Liver (tissue), 7 donors: ENCODE measurements at regions not wholly inside any gene's neighbourhood (a gene's known extent, or its start where the extent isn't known, plus 50 kb on each side); places are given as distances from the start of the nearest gene placed in this dataset.

Source experiments
- DNase-seq: peaks from one replicate; pipeline ENCODE4 v3.0.0-alpha.2; 2017; ENCODE audit warnings: low spot score
- H3K27ac ChIP-seq, 2 donors: one replicate each; pipeline ENCODE4 v1.7.0; 2013; ENCODE audit warnings: inconsistent platforms in 2 of 2, low read length in 2 of 2, control low read depth in 1 of 2, low read depth in 1 of 2, mild to moderate bottlenecking in 1 of 2
- H3K27me3 ChIP-seq, 4 donors: one replicate each; pipeline versions ENCODE4 v1.6.1 to v1.7.0; 2013; ENCODE audit warnings: low read length in 3 of 4, inconsistent platforms in 1 of 4, mild to moderate bottlenecking in 1 of 4, moderate library complexity in 1 of 4; ENCODE audit not compliant: control insufficient read depth in 4 of 4, insufficient read depth in 4 of 4
- H3K36me3 ChIP-seq, 4 donors: one replicate each; pipeline versions ENCODE4 v1.6.1 to v1.7.0; 2013; ENCODE audit warnings: low read length in 3 of 4, mild to moderate bottlenecking in 3 of 4, low read depth in 1 of 4, moderate library complexity in 1 of 4; ENCODE audit not compliant: control insufficient read depth in 4 of 4, insufficient read depth in 3 of 4
- H3K4me1 ChIP-seq, 4 donors: one replicate each; pipeline versions ENCODE4 v1.6.1 to v1.7.0; 2013; ENCODE audit warnings: low read length in 3 of 4, mild to moderate bottlenecking in 3 of 4, moderate library complexity in 1 of 4; ENCODE audit not compliant: control insufficient read depth in 4 of 4, insufficient read depth in 4 of 4
- H3K4me3 ChIP-seq, 3 donors: one replicate each; pipeline versions ENCODE4 v1.6.1 to v1.7.0; 2013; ENCODE audit warnings: low read length in 3 of 3, control low read depth in 1 of 3, low read depth in 1 of 3, mild to moderate bottlenecking in 1 of 3
- H3K9ac ChIP-seq, 2 donors: one replicate each; pipeline ENCODE4 v1.7.0; 2013; ENCODE audit warnings: low read length in 2 of 2, mild to moderate bottlenecking in 2 of 2, moderate library complexity in 2 of 2, control low read depth in 1 of 2, low read depth in 1 of 2
- H3K9me3 ChIP-seq, 4 donors: one replicate each; pipeline versions ENCODE4 v1.6.1 to v1.7.0; 2013; ENCODE audit warnings: low read length in 3 of 4; ENCODE audit not compliant: control insufficient read depth in 4 of 4
- EGR1 ChIP-seq, 2 donors: IDR thresholded peaks; 2 replicates each; pipeline ENCODE4 v1.6.1; 2016 to 2018; ENCODE audit warnings: antibody characterized with exemption in 2 of 2, low read depth in 2 of 2
- FOXA1 ChIP-seq: IDR thresholded peaks from 2 replicates; pipeline ENCODE4 v1.6.1; 2016; ENCODE audit warnings: antibody characterized with exemption
- FOXA2 ChIP-seq: IDR thresholded peaks from 2 replicates; pipeline ENCODE4 v1.6.1; 2016; ENCODE audit warnings: antibody characterized with exemption
- HNF4A ChIP-seq, 2 donors: conservative IDR thresholded peaks; 2 replicates each; pipeline ENCODE4 v1.6.1; 2016; ENCODE audit warnings: antibody characterized with exemption in 2 of 2, mild to moderate bottlenecking in 2 of 2
- HNF4G ChIP-seq: IDR thresholded peaks from 2 replicates; pipeline ENCODE4 v1.6.1; 2016; ENCODE audit warnings: antibody characterized with exemption
- MAX ChIP-seq: IDR thresholded peaks from 2 replicates; pipeline ENCODE4 v1.6.1; 2016; ENCODE audit warnings: antibody characterized with exemption
- NR2F2 ChIP-seq: IDR thresholded peaks from 2 replicates; pipeline ENCODE4 v1.6.1; 2016; ENCODE audit warnings: antibody characterized with exemption
- RAD21 ChIP-seq, 2 donors: IDR thresholded peaks; 2 replicates each; pipeline ENCODE4 v1.6.1; 2016; ENCODE audit warnings: antibody characterized with exemption in 2 of 2, mild to moderate bottlenecking in 2 of 2
- RXRA ChIP-seq, 2 donors: IDR thresholded peaks; 2 replicates each; pipeline ENCODE4 v1.6.1; 2017 to 2018; ENCODE audit warnings: antibody characterized with exemption in 2 of 2, mild to moderate bottlenecking in 1 of 2
- SP1 ChIP-seq: IDR thresholded peaks from 2 replicates; pipeline ENCODE4 v1.6.1; 2018; ENCODE audit warnings: antibody characterized with exemption, mild to moderate bottlenecking
- TAF1 ChIP-seq: conservative IDR thresholded peaks from 2 replicates; pipeline ENCODE4 v1.6.1; 2016; ENCODE audit warnings: antibody characterized with exemption, mild to moderate bottlenecking
- YY1 ChIP-seq: IDR thresholded peaks from 2 replicates; pipeline ENCODE4 v1.6.1; 2016; ENCODE audit warnings: antibody characterized with exemption, mild to moderate bottlenecking
- ZBTB33 ChIP-seq: IDR thresholded peaks from 2 replicates; pipeline ENCODE4 v1.6.1; 2016; ENCODE audit warnings: antibody characterized with exemption
- WGBS: extraction: QIAGEN DNeasy Blood & Tissue Kit; methylation state at CpG from one replicate; pipeline ENCODE4 v1.1.7; 2013; 5-methylcytosine and 5-hydroxymethylcytosine counted together
- TF ChIP-seq, protein P1 (sequence below): IDR thresholded peaks from 2 replicates; pipeline ENCODE4 v1.6.1; 2016; ENCODE audit warnings: antibody characterized with exemption
- donor health status: healthy.
- donor health status: healthy.
- donor health status: healthy.
- donor health status: healthy.

- no peak for TF ChIP-seq RXRA (IDR thresholded peaks at IDR 0.05)
- no peak for TF ChIP-seq HNF4A (conservative IDR thresholded peaks at IDR 0.05)
- WGBS, result 88% methylated on average over 4 of the region's 4 CpGs
- Histone ChIP-seq H3K4me3 (no peak overlapping the region), H3K27me3 (no peaks in the 10 kb centered on the region), H3K4me1 (peaks cover 1 to 8% (median 6%) of the 10 kb centered on the region in 4 donors), H3K27ac (no peak overlapping the region), H3K9me3 (no peaks in the 10 kb centered on the region), H3K9ac (no peak overlapping the region), H3K36me3 (no peaks in the 10 kb centered on the region)
- DNase-seq, result no peak
Measured at GRCh38 chr1:208631506-208631905, 387.3 kb upstream of the PLXNA2 start.

GRCh38 chr1:208634346-208635140 is 390.4 kb upstream of the PLXNA2 start:
- WGBS, result 84% methylated on average over 5 of the region's 5 CpGs
- no peaks in the 10 kb centered on the region for H3K27me3 ChIP-seq
- TF ChIP-seq RAD21 (IDR thresholded peaks at IDR 0.05), result no peak
- TF ChIP-seq FOXA1, result no peak
- TF ChIP-seq, protein P1, sequence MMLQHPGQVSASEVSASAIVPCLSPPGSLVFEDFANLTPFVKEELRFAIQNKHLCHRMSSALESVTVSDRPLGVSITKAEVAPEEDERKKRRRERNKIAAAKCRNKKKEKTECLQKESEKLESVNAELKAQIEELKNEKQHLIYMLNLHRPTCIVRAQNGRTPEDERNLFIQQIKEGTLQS, result no peak
- no peaks in the 10 kb centered on the region for H3K36me3 ChIP-seq
- no peak overlapping the region for H3K9ac ChIP-seq
- no peaks in the 10 kb centered on the region for H3K9me3 ChIP-seq
- no peak for DNase-seq
- H3K27ac ChIP-seq, result no peak overlapping the region
- no peak overlapping the region for H3K4me3 ChIP-seq
- no peaks in the 10 kb centered on the region for H3K4me1 ChIP-seq

DNA sequence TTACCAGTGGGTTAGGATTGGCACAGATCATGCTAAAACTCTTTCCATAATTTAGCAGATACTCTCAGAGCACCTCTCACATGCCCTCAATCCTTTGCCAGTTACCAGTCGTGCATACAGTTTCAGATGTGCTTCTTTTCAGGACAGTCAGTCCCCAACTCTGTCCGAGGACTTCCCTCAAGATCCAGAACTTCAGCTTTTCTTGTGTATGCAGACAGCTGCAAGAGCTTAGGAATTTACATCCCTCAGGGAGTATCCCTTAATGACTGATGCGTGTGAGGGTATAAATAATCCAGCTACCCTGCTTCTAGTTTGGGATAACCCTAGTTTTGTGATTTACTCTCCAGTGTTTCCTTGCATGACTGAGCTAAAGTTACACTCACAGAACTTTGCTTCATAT is 393.0 kb upstream of the PLXNA2 start:
- TF ChIP-seq FOXA2, result no peak
- TF ChIP-seq NR2F2, result no peak
- TF ChIP-seq MAX, result no peak
- no peak for TF ChIP-seq TAF1
- TF ChIP-seq FOXA1, result no peak
- TF ChIP-seq ZBTB33, result no peak
- no peak for TF ChIP-seq SP1
- no peak for TF ChIP-seq HNF4G
- TF ChIP-seq RXRA (IDR thresholded peaks at IDR 0.05), result no peak
- H3K9ac ChIP-seq, result no peak overlapping the region
- H3K27me3 ChIP-seq, result no peaks in the 10 kb centered on the region
- no peak overlapping the region for H3K4me3 ChIP-seq
- DNase-seq, result no peak
- H3K4me1 ChIP-seq, result no peaks in the 10 kb centered on the region
- no peaks in the 10 kb centered on the region for H3K9me3 ChIP-seq
- no peaks in the 10 kb centered on the region for H3K36me3 ChIP-seq
- WGBS, result 84% methylated on average over 3 of the region's 3 CpGs
- no peak overlapping the region for H3K27ac ChIP-seq

DNA sequence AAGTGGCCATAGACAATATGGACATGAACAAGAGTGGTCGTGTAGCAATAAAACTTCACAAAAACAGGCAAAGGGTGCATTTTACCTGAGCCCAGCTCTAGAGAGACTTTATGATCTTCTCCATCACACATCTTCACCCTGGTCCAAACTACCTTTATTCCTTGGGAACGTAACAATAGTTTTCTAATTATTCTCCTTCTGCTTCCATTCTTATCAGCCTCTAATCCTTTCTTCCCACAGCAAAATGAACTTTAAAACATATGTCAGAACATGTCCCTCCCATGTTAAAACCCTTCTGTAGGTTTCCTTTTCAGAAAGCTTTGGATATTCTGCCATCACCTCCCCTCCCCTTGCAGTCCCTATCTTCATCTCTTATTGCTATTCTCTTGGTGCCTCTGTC is 395.2 kb upstream of the PLXNA2 start:
- Histone ChIP-seq H3K27me3 (no peaks in the 10 kb centered on the region), H3K9me3 (no peaks in the 10 kb centered on the region), H3K27ac (no peak overlapping the region), H3K9ac (no peak overlapping the region), H3K4me1 (no peaks in the 10 kb centered on the region), H3K36me3 (no peaks in the 10 kb centered on the region), H3K4me3 (no peak overlapping the region)
- DNase-seq, result no peak
- WGBS, result 95% methylated on average over 2 of the region's 2 CpGs
- no peak for TF ChIP-seq HNF4G
- no peak for TF ChIP-seq YY1
- TF ChIP-seq ZBTB33, result no peak
- TF ChIP-seq RAD21 (IDR thresholded peaks at IDR 0.05), result no peak
- TF ChIP-seq HNF4A (conservative IDR thresholded peaks at IDR 0.05), result no peak
- no peak for TF ChIP-seq MAX
- TF ChIP-seq TAF1, result no peak
- TF ChIP-seq RXRA (IDR thresholded peaks at IDR 0.05), result no peak
- no peak for TF ChIP-seq EGR1 (IDR thresholded peaks at IDR 0.05; ENCODE audit: low read depth in 2 of 2)
- TF ChIP-seq SP1, result no peak
- TF ChIP-seq, protein P1, result no peak
